ENCODE measurements at regions not wholly inside any gene's neighbourhood (a gene's known extent, or its start where the extent isn't known, plus 50 kb on each side); places are given as distances from the start of the nearest gene placed in this dataset.
"Not testable (repeated sequence)": the region's sequence is repeated elsewhere in the genome, so short reads cannot be mapped to it uniquely, and the experiment has no call there.

- DNase-seq: no peak
Observed at GRCh38 chr6:145087034-145087433, 648.3 kb downstream of the EPM2A start.

GRCh38 chr6:145090801-145091585 is 644.3 kb downstream of the EPM2A start:
- DNase-seq: no peak

- DNase-seq: no peak
Observed at GRCh38 chr6:145091586-145092142, 643.7 kb downstream of the EPM2A start.

- no peak for DNase-seq
Observed at GRCh38 chr6:145092554-145092953, 642.8 kb downstream of the EPM2A start.

DNA sequence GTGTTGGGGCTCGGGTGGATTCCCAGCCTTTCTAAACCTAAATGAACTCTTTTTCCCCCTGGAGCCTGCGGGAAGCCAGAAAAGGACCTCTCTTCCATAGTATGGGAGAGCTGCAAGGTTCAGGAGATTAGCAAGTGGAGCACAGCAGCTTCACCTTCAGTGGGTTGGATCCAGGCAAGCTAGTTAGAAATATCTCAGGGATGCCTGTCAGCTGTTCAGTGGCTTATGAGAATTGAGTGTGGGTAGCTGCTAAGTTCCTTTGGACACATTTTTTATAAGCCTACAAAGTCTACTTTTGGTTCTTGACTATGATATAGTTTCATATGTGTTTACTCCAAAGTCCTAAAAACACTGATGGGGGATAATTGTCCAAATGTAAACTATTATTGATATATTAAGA is 642.1 kb downstream of the EPM2A start:
- no peak for DNase-seq

DNA sequence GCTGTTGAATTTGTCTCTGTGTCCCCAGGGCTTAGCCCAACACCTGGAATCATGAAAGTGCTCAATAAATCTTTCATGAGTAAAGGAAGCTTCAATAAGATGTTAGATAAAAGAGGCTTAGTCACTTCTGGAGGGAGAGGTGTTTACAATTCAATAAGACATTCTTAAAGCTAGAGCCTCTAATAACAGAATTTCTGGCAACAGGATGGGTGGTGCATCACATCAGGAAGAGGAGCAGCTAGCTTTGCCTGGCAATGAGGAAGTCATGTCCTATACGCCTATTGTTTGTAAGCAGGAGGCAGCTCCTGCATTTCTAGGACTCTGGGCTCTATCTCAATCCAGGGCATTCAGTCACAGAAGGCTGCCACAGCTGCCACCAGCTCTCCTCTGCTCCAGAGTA is 638.5 kb downstream of the EPM2A start:
- no peak for DNase-seq

- not testable (repeated sequence) for DNase-seq
Observed at GRCh38 chr6:145098127-145098526, 637.2 kb downstream of the EPM2A start.

DNA sequence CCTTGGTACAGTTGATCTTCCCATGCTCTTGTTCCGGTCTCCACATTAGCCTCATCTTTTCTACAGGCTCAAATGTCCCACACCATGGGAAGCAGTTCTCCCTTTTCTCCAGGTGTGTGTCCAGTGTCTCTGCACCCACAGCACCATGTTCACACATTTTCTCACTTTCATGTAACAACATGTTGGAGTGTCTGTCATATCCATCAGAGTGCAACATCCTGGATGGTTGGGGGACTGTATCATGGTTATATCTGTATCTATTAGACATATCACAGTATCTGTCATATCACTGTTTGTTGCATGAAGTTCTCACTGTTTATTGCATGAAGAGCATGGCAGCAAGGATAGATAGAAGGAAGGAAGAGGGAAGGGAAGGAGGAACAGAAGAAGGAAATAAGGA is 635.6 kb downstream of the EPM2A start:
- no peak for DNase-seq

DNA sequence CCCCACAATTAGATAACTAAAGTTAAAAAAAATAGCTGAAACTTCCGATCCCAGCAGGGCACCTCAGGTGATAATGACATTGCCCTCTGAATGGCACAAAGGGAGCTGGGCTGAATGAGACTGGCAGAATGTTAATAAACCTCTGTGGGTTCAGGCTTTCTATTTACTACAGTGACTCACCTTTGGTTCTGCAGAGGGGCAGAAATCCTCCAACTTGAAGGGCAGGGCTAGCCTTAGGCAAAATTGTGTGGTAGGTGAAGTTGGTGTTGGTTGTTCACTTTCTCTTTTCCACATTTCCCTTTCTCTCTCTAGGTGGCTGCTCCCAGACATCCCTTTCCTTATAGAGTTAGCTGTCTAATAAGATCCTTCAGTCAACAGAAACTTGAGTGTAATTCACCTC is 625.2 kb downstream of the EPM2A start:
- no peak for DNase-seq

- DNase-seq: not testable (repeated sequence)
Observed at GRCh38 chr6:145111407-145111806, 623.9 kb downstream of the EPM2A start.

- no peak for DNase-seq
Observed at GRCh38 chr6:145112711-145113148, 622.6 kb downstream of the EPM2A start.

DNA sequence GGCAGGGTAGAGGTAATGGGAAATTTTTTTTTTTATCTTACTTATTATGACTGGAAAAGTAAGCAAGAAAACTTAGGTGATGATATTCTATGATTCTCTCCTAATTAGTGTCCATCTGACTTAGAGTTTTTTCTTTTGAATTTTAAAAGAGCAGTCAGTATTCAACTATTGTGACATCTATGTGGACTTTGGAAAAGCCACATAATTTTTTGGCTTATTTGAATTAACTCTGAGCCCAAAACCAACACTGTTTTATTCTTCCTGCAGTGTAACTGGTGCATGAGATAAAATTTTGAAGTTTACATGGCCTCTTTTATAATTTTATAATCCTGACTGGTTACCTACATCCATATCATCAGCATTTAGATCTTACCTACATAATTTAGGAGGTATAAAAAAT is 619.7 kb downstream of the EPM2A start:
- DNase-seq: no peak

GRCh38 chr6:145116591-145117178 is 618.6 kb downstream of the EPM2A start:
- no peak for DNase-seq

- no peak for DNase-seq
Observed at GRCh38 chr6:145118224-145118623, 617.1 kb downstream of the EPM2A start.

DNA sequence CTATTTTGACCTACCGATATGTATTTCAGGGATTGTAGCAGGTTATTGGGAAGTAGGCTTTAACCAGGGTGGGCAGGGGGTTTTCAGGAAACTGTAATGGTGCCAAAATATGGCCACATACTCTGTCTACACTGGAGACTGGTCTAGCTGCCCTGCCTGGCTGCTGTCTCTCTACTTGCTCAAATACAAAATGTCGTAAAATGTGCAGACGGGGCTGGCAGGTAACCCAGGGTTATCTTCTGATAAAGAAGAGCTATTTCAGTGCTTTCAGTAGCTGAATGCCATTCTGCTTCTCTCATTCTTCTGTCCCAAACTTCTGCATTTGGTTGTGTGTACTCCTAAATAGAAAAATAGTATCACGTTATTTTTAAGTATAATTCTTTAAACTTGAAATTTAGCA is 616.2 kb downstream of the EPM2A start:
- no peak for DNase-seq

- no peak for DNase-seq
Observed at GRCh38 chr6:145132709-145133108, 602.6 kb downstream of the EPM2A start.

DNA sequence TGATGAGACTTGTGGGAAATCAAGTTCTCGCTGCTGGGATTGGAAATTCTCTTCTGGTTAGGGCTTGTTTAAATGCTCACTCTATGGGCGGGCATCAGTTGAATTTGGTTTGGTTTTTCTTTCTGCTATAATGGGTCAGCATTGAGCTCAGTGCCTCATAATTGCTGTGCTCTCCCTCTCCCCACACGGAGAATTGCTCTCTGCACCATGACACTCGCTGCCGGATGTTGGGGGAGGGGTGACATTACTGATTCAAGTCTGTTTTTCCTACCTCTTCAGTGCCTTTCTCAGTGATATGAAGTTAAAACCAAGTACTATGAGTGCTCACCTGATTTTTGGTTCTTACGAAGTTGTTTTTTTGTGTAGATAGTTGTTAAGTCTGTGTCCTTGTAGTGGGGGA is 599.6 kb downstream of the EPM2A start:
- DNase-seq: no peak

DNA sequence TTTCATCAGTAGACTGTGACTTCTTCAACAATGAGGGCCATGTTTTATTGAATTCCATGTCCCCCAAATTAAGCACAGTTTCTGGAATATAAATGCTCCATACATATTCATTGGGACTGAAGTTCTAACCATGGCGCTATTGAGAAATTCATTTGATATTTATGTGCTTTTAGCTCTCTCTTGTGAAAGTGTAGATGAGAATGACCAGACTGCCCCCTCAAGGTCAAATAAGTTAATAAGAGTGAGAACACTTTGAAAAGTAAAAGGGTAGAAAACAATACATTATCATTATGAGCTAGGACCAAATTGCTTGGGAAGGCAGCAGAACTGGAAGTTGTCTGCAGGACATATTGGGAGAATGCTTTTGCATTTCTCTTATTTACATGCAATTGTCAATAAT is 597.9 kb downstream of the EPM2A start:
- DNase-seq: no peak

DNA sequence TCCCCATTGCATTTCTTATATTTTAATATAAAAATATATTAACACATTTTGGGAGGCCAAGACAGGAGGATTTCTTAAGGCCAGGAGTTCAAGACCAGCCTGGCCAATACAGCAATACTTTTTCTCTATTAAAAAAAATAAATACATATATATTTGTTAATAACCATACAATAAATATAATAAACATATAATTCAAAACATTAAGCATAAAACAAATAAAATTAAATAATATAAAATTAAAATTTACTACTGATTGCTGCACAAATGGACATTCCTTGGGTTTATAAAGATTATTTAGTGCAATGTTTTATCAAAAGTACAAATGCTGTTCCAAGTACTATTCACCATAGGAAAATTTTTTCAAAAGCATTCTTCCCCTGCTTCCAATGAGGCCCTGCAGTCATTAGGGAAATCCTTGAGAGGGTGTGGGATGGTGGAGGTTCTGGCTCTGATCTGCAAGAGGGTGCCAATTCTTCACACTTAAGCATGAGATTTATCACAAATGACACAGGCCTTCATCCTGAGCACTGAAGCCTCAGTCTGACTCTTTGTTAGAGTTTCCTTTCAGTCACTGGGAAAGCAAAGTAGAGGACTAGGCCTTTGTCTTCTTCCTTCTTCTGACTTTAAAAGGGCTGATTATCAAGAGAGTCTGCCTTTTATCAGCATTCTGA is 596.7 kb downstream of the EPM2A start:
- no peak for DNase-seq

- DNase-seq: no peak
Observed at GRCh38 chr6:145139140-145139850, 596.0 kb downstream of the EPM2A start.

GRCh38 chr6:145139895-145140294 is 595.4 kb downstream of the EPM2A start:
- DNase-seq: no peak

- no peak for DNase-seq
Observed at GRCh38 chr6:145141572-145141971, 593.7 kb downstream of the EPM2A start.

DNA sequence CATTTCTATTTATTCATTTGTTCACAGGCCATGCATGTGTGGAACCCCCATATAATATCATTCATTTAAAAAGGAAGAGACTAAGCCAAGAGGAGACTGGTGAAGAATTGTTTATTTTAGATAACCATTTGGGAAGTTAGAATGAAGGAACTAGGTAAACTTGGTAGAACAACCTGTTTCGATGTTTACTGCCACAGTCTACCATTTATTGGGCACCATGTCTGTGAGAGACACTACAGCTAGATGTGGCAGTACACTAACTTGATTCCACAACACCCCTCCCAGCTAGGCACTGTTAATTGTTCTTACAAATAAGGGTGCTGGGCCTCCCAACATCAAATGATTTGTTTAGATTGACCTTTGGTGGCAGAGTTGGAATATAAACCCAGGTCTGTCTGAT is 592.4 kb downstream of the EPM2A start:
- no peak for DNase-seq

Data from activated CD8-positive, alpha-beta memory T cell treated with anti-CD3 and anti-CD28 coated beads, Interleukin-2, amount 50 U/mL, for 48 hours (primary cell).